ENCODE measurements at regions not wholly inside any gene's neighbourhood (a gene's known extent, or its start where the extent isn't known, plus 50 kb on each side); places are given as distances from the start of the nearest gene placed in this dataset.

- no peaks in the 10 kb centered on the region for H3K36me3 ChIP-seq (replicated peaks; ENCODE audit: insufficient read depth, low read length)
- no peaks in the 10 kb centered on the region for H4K20me1 ChIP-seq (ENCODE audit: insufficient read depth, low read length)
- H3K9ac ChIP-seq (ENCODE audit: low read length), result no peak overlapping the region
- no peak overlapping the region for H3K4me3 ChIP-seq (ENCODE audit: low read length)
- no peak overlapping the region for H2AFZ ChIP-seq (ENCODE audit: low read length)
- no peaks in the 10 kb centered on the region for H3F3A ChIP-seq (ENCODE audit: insufficient read depth, low read length)
- H3K9me3 ChIP-seq (replicated peaks; ENCODE audit: insufficient read depth, low read length), result no peaks in the 10 kb centered on the region
- H3K4me1 ChIP-seq (ENCODE audit: low read length), result no peaks in the 10 kb centered on the region
- no peaks in the 10 kb centered on the region for H3K27me3 ChIP-seq (replicated peaks; ENCODE audit: insufficient read depth, low read length)
- TF ChIP-seq EZH2 (optimal IDR thresholded peaks at IDR 0.05; ENCODE audit: low read depth, low read length) (no peak), CTCF (IDR thresholded peaks at IDR 0.05; ENCODE audit: low read length) (no peak), EZH2phosphoT487 (IDR thresholded peaks at IDR 0.05; ENCODE audit: low read length) (no peak)
- no peak for DNase-seq
- H3K4me2 ChIP-seq (ENCODE audit: low read depth, low read length), result no peak overlapping the region
- no peaks in the 10 kb centered on the region for H3K9me2 ChIP-seq (replicated peaks; ENCODE audit: insufficient read depth, low read length)
- H3K27ac ChIP-seq (ENCODE audit: low read length), result no peak overlapping the region
- H3K79me2 ChIP-seq (ENCODE audit: low read length), result no peaks in the 10 kb centered on the region
Measured at GRCh38 chr22:47976219-47976618, 1213.8 kb downstream of the TBC1D22A start.

GRCh38 chr22:47967831-47968230, 1205.4 kb downstream of the TBC1D22A start:
- H3K4me1 ChIP-seq (ENCODE audit: low read length), result no peaks in the 10 kb centered on the region
- no peak overlapping the region for H3K9ac ChIP-seq (ENCODE audit: low read length)
- no peaks in the 10 kb centered on the region for H3K9me3 ChIP-seq (replicated peaks; ENCODE audit: insufficient read depth, low read length)
- no peaks in the 10 kb centered on the region for H4K20me1 ChIP-seq (ENCODE audit: insufficient read depth, low read length)
- no peak overlapping the region for H3K4me2 ChIP-seq (ENCODE audit: low read depth, low read length)
- H3F3A ChIP-seq (ENCODE audit: insufficient read depth, low read length), result no peaks in the 10 kb centered on the region
- no peak overlapping the region for H2AFZ ChIP-seq (ENCODE audit: low read length)
- DNase-seq, result no peak
- no peaks in the 10 kb centered on the region for H3K9me2 ChIP-seq (replicated peaks; ENCODE audit: insufficient read depth, low read length)
- H3K27me3 ChIP-seq (replicated peaks; ENCODE audit: insufficient read depth, low read length), result no peaks in the 10 kb centered on the region
- no peaks in the 10 kb centered on the region for H3K79me2 ChIP-seq (ENCODE audit: low read length)
- no peak overlapping the region for H3K27ac ChIP-seq (ENCODE audit: low read length)
- TF ChIP-seq EZH2phosphoT487 (IDR thresholded peaks at IDR 0.05; ENCODE audit: low read length) (no peak), CTCF (IDR thresholded peaks at IDR 0.05; ENCODE audit: low read length) (no peak), EZH2 (optimal IDR thresholded peaks at IDR 0.05; ENCODE audit: low read depth, low read length) (no peak)
- H3K4me3 ChIP-seq (ENCODE audit: low read length), result no peak overlapping the region
- no peaks in the 10 kb centered on the region for H3K36me3 ChIP-seq (replicated peaks; ENCODE audit: insufficient read depth, low read length)

GRCh38 chr22:47966316-47966715, 1203.9 kb downstream of the TBC1D22A start:
- no peaks in the 10 kb centered on the region for H3K79me2 ChIP-seq (ENCODE audit: low read length)
- no peaks in the 10 kb centered on the region for H3K27me3 ChIP-seq (replicated peaks; ENCODE audit: insufficient read depth, low read length)
- no peak overlapping the region for H3K4me3 ChIP-seq (ENCODE audit: low read length)
- no peak for DNase-seq
- no peaks in the 10 kb centered on the region for H3K36me3 ChIP-seq (replicated peaks; ENCODE audit: insufficient read depth, low read length)
- H3K4me2 ChIP-seq (ENCODE audit: low read depth, low read length), result no peak overlapping the region
- no peaks in the 10 kb centered on the region for H3K4me1 ChIP-seq (ENCODE audit: low read length)
- no peaks in the 10 kb centered on the region for H3K9me2 ChIP-seq (replicated peaks; ENCODE audit: insufficient read depth, low read length)
- TF ChIP-seq CTCF (IDR thresholded peaks at IDR 0.05; ENCODE audit: low read length) (no peak), EZH2 (optimal IDR thresholded peaks at IDR 0.05; ENCODE audit: low read depth, low read length) (no peak), EZH2phosphoT487 (IDR thresholded peaks at IDR 0.05; ENCODE audit: low read length) (no peak)
- no peaks in the 10 kb centered on the region for H3F3A ChIP-seq (ENCODE audit: insufficient read depth, low read length)
- no peak overlapping the region for H2AFZ ChIP-seq (ENCODE audit: low read length)
- H3K9me3 ChIP-seq (replicated peaks; ENCODE audit: insufficient read depth, low read length), result no peaks in the 10 kb centered on the region
- no peaks in the 10 kb centered on the region for H4K20me1 ChIP-seq (ENCODE audit: insufficient read depth, low read length)
- H3K27ac ChIP-seq (ENCODE audit: low read length), result no peak overlapping the region
- H3K9ac ChIP-seq (ENCODE audit: low read length), result no peak overlapping the region

Measured in MM.1S (cell line).